Endodermal cell (in vitro differentiated cells): ENCODE measurements at regions not wholly inside any gene's neighbourhood (a gene's known extent, or its start where the extent isn't known, plus 50 kb on each side); places are given as distances from the start of the nearest gene placed in this dataset.

ENCODE experiments used
- DNase-seq: peaks from one replicate; pipeline ENCODE4 v3.0.0-alpha.2; 2017
- H3K27ac ChIP-seq: 2 replicates; pipeline ENCODE4 v1.5.1; 2013; ENCODE audit warnings: mild to moderate bottlenecking, low read depth, low read length, moderate library complexity
- H3K27me3 ChIP-seq: 2 replicates; pipeline ENCODE4 v1.6.1; 2013; ENCODE audit warnings: mild to moderate bottlenecking, low read length, moderate library complexity; ENCODE audit not compliant: insufficient read depth, control insufficient read depth, poor library complexity, severe bottlenecking
- H3K36me3 ChIP-seq: 2 replicates; pipeline ENCODE4 v1.7.0; 2013; ENCODE audit warnings: mild to moderate bottlenecking, low read length, moderate library complexity; ENCODE audit not compliant: control insufficient read depth, insufficient read depth
- H3K4me1 ChIP-seq: one replicate; pipeline ENCODE4 v1.7.0; 2013; ENCODE audit warnings: low read length; ENCODE audit not compliant: control insufficient read depth, insufficient read depth
- H3K4me3 ChIP-seq: 2 replicates; pipeline ENCODE4 v1.5.1; 2013; ENCODE audit warnings: mild to moderate bottlenecking, low read length, moderate library complexity
- H3K9ac ChIP-seq: 2 replicates; pipeline ENCODE4 v1.6.1; 2013; ENCODE audit warnings: mild to moderate bottlenecking, low read length, moderate library complexity; ENCODE audit not compliant: poor library complexity, severe bottlenecking; ENCODE audit errors: extremely low read depth
- H3K9me3 ChIP-seq: 2 replicates; pipeline ENCODE4 v1.6.1; 2013; ENCODE audit warnings: mild to moderate bottlenecking, low read length, moderate library complexity; ENCODE audit not compliant: control insufficient read depth
- H3K27ac Mint-ChIP-seq: 2 replicates; pipeline ENCODE4 v1.8.0; 2020; ENCODE audit warnings: mixed read lengths
- H3K27me3 Mint-ChIP-seq: 2 replicates; pipeline ENCODE4 v1.8.0; 2021; ENCODE audit warnings: mild to moderate bottlenecking, mixed read lengths; ENCODE audit not compliant: insufficient read depth
- H3K36me3 Mint-ChIP-seq: 2 replicates; pipeline ENCODE4 v1.8.0; 2020; ENCODE audit warnings: low read depth, mixed read lengths
- H3K4me1 Mint-ChIP-seq: 2 replicates; pipeline ENCODE4 v1.8.0; 2020; ENCODE audit warnings: mixed read lengths
- H3K4me3 Mint-ChIP-seq: 2 replicates; pipeline ENCODE4 v1.8.0; 2020; ENCODE audit warnings: mild to moderate bottlenecking, moderate library complexity, mixed read lengths
- H3K9me3 Mint-ChIP-seq: 2 replicates; pipeline ENCODE4 v1.8.0; 2020; ENCODE audit warnings: mild to moderate bottlenecking, mixed read lengths
- CTCF ChIP-seq: fragments of 200-600 bp; sonication (generic); conservative IDR thresholded peaks from 2 replicates; pipeline ENCODE4 v1.5.0; 2021; ENCODE audit warnings: antibody characterized with exemption, mild to moderate bottlenecking
- WGBS, 2 experiments: methylation state at CpG; one replicate each; pipeline versions ENCODE4 v1.1.5 to v1.1.7; 2013; ENCODE audit warnings: missing lambda C conversion rate in 2 of 2, mixed read lengths in 1 of 2; ENCODE audit not compliant: insufficient coverage in 1 of 2, insufficient read length in 1 of 2; 5-methylcytosine and 5-hydroxymethylcytosine counted together

- H3K27me3 Mint-ChIP-seq = no peaks in the 10 kb centered on the region
- Histone ChIP-seq H3K9me3 (no peaks in the 10 kb centered on the region), H3K4me3 (no peak overlapping the region), H3K4me1 (peaks cover 6% of the 10 kb centered on the region), H3K27me3 (no peaks in the 10 kb centered on the region), H3K36me3 (no peaks in the 10 kb centered on the region), H3K27ac (no peak overlapping the region), H3K9ac (no peak overlapping the region)
- no peak overlapping the region for H3K4me3 Mint-ChIP-seq
- H3K4me1 Mint-ChIP-seq = peaks cover 20% of the 10 kb centered on the region
- no peak for TF ChIP-seq CTCF
- H3K36me3 Mint-ChIP-seq = no peaks in the 10 kb centered on the region
- no peak overlapping the region for H3K27ac Mint-ChIP-seq
- H3K9me3 Mint-ChIP-seq = no peaks in the 10 kb centered on the region
- no peak for DNase-seq
- WGBS, 2 experiments = 67 to 90% methylated on average over 1 to 4 of the region's 4 CpGs
Measured at GRCh38 chr3:55124371-55124770, 196.5 kb upstream of the LRTM1 start.
